ENCODE measurements at regions not wholly inside any gene's neighbourhood (a gene's known extent, or its start where the extent isn't known, plus 50 kb on each side); places are given as distances from the start of the nearest gene placed in this dataset.

DNA sequence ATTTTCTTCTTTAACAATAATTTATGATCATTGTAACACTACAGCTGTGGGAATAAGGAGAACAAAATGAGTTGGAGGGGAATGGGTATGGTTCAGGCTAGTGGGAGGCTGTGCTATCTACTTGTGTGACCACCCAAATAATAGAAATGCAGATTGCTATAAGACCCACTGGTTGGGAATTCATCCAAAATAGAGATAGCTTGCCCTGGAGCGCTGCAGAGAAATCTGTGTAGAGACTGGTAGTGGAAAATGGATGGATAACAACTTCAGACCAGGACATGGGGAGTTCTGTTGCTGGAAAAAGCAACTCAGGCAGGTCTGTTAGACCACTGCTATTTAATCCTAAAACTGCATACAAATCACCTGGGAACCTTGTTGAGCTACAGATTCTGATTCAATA is 137.1 kb upstream of the MKLN1 start:
- H3K4me1 ChIP-seq (ENCODE audit: control insufficient read depth in 1 of 2, insufficient read depth in 2 of 2, low read length in 2 of 2): peaks cover 41 to 46% of the 10 kb centered on the region in 2 experiments
- no peak overlapping the region for H3K4me3 ChIP-seq (replicated peaks in 1 of 2; ENCODE audit: low read depth in 1 of 2, low read length in 2 of 2)
- no peak overlapping the region for H3K27ac ChIP-seq (ENCODE audit: low read depth, low read length)
- no peaks in the 10 kb centered on the region for H3K9me3 ChIP-seq (ENCODE audit: control insufficient read depth in 1 of 2, insufficient read depth in 1 of 2, low read depth in 1 of 2, low read length in 2 of 2)
- BruUV-seq (replicated peaks): no TSS peak
- no peak for TF ChIP-seq ELF1 (IDR thresholded peaks at IDR 0.05; ENCODE audit: borderline replicate concordance, low read depth)
- ATAC-seq (no peak), DNase-seq (ENCODE audit: low read depth, low spot score) (no peak)
- ChIA-PET CTCF (no interaction called here), POLR2A (no interaction called here), RAD21 (ENCODE audit: low non-redundant PET in 1 of 2, low total read pairs in 2 of 2, uncharacterized antibody in 2 of 2, unreplicated experiment in 2 of 2) (no interaction called here)
- H3K9ac ChIP-seq (ENCODE audit: low read length): no peak overlapping the region
- intact Hi-C loops (cut with micrococcal nuclease): no loop called here
- H3K27me3 ChIP-seq (ENCODE audit: insufficient read depth, low read length): no peaks in the 10 kb centered on the region
- H3K4me2 ChIP-seq (ENCODE audit: low read length): no peak overlapping the region
- H3K36me3 ChIP-seq (ENCODE audit: control insufficient read depth in 1 of 2, insufficient read depth in 2 of 2, low read length in 2 of 2): no peaks in the 10 kb centered on the region
- H3K9me2 ChIP-seq (ENCODE audit: insufficient read depth): no peaks in the 10 kb centered on the region
- no peak overlapping the region for H2AFZ ChIP-seq (ENCODE audit: low read depth, low read length, poor library complexity, severe bottlenecking)
- no peaks in the 10 kb centered on the region for H4K20me1 ChIP-seq (ENCODE audit: insufficient read depth)
- no peaks in the 10 kb centered on the region for H3K79me2 ChIP-seq (ENCODE audit: insufficient read depth, low read length)

DNA sequence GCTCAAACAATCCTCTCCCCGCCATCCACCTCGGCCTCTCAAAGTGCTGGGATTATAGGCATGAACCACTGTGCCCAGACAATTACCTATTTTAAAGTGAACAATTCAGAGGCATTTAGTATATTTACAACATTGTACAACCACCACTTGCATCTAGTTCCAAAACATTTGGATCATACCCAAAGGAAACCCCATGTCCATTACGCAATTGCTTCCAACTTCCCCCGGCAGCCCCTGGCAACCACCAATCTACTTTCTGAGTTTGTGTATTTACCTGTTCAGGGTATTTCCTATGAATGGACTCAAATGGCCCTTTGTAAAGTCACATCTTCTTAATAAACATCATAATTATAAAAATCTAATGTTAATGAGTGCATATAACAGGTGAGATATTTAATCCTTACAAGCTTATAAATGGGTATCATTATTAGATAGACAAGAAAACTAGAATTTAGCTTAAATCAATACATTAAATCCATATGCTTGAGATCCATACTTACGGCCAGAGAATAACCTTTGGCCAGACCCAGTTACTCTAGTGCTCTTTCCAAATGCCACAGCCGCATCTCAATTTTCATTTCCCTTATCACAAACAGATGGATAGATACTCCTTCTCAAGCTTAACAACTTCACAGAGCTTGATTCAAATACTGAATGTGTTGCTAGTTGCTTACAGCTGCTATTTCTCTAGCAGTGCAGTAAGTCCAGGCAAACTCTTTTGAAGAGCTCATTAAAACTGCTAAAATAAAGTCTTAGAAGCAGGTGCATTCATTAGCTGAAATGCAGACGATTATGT is 133.4 kb upstream of the MKLN1 start:
- no peak for DNase-seq (ENCODE audit: low read depth, low spot score)
- no peak for ATAC-seq
- Histone ChIP-seq H3K79me2 (ENCODE audit: insufficient read depth, low read length) (no peaks in the 10 kb centered on the region), H3K4me2 (ENCODE audit: low read length) (no peak overlapping the region), H3K4me1 (ENCODE audit: control insufficient read depth in 1 of 2, insufficient read depth in 2 of 2, low read length in 2 of 2) (peaks cover 20 to 30% of the 10 kb centered on the region in 2 experiments), H4K20me1 (ENCODE audit: insufficient read depth) (no peaks in the 10 kb centered on the region), H2AFZ (ENCODE audit: low read depth, low read length, poor library complexity, severe bottlenecking) (no peak overlapping the region), H3K27ac (ENCODE audit: low read depth, low read length) (no peak overlapping the region), H3K9ac (ENCODE audit: low read length) (no peak overlapping the region), H3K9me3 (ENCODE audit: control insufficient read depth in 1 of 2, insufficient read depth in 1 of 2, low read depth in 1 of 2, low read length in 2 of 2) (no peaks in the 10 kb centered on the region), H3K36me3 (ENCODE audit: control insufficient read depth in 1 of 2, insufficient read depth in 2 of 2, low read length in 2 of 2) (no peaks in the 10 kb centered on the region), H3K9me2 (ENCODE audit: insufficient read depth) (no peaks in the 10 kb centered on the region), H3K4me3 (replicated peaks in 1 of 2; ENCODE audit: low read depth in 1 of 2, low read length in 2 of 2) (no peak overlapping the region), H3K27me3 (ENCODE audit: insufficient read depth, low read length) (no peaks in the 10 kb centered on the region)
- no TSS peak for BruUV-seq (replicated peaks)
- ChIA-PET RAD21 (ENCODE audit: low non-redundant PET in 1 of 2, low total read pairs in 2 of 2, uncharacterized antibody in 2 of 2, unreplicated experiment in 2 of 2) (no interaction called here), POLR2A (no interaction called here), CTCF (no interaction called here)
- intact Hi-C loops (cut with micrococcal nuclease): no loop called here
- TF ChIP-seq POLR2A (IDR thresholded peaks at IDR 0.05; ENCODE audit: borderline replicate concordance, extremely low read depth, insufficient read depth, insufficient read length) (no peak), FOSL1 (IDR thresholded peaks at IDR 0.05; ENCODE audit: low read depth) (no peak), EGR1 (IDR thresholded peaks at IDR 0.05; ENCODE audit: low read depth) (no peak), EZH2phosphoT487 (IDR thresholded peaks at IDR 0.05; ENCODE audit: borderline replicate concordance) (no peak)
